ENCODE measurements at regions not wholly inside any gene's neighbourhood (a gene's known extent, or its start where the extent isn't known, plus 50 kb on each side); places are given as distances from the start of the nearest gene placed in this dataset.

GRCh38 chr1:81307786-81308185, 492.9 kb upstream of the ADGRL2 start:
- ChIA-PET CTCF (ENCODE audit: unreplicated experiment) (no interaction called here), POLR2A (no interaction called here)
- H3K79me2 ChIP-seq (ENCODE audit: insufficient read depth, low read depth, low read length), result no peaks in the 10 kb centered on the region
- BruUV-seq (replicated peaks), result no TSS peak
- no peaks in the 10 kb centered on the region for H3K36me3 ChIP-seq (ENCODE audit: insufficient read depth, low read length)
- H3K4me1 ChIP-seq (ENCODE audit: insufficient read depth, low read length, poor library complexity, severe bottlenecking), result no peaks in the 10 kb centered on the region
- no peaks in the 10 kb centered on the region for H3K9me2 ChIP-seq (ENCODE audit: insufficient read depth, low read length)
- DNase-seq (ENCODE audit: low spot score), result no peak
- no peak overlapping the region for H3K4me2 ChIP-seq (ENCODE audit: low read length)
- intact Hi-C loops (cut with micrococcal nuclease; ENCODE audit: unreplicated experiment), result no loop called here
- no peaks in the 10 kb centered on the region for H3K9me3 ChIP-seq (ENCODE audit: low read length)
- H3K27ac ChIP-seq (ENCODE audit: low read depth, low read length, poor library complexity, severe bottlenecking), result no peak overlapping the region
- no peak overlapping the region for H3K4me3 ChIP-seq (ENCODE audit: low read depth, low read length, poor library complexity, severe bottlenecking)
- no peaks in the 10 kb centered on the region for H4K20me1 ChIP-seq (ENCODE audit: insufficient read depth, low read length)
- TF ChIP-seq CTCF (conservative IDR thresholded peaks at IDR 0.05; ENCODE audit: low read length) (no peak), EZH2phosphoT487 (IDR thresholded peaks at IDR 0.05; ENCODE audit: borderline replicate concordance, low read depth, low read length) (no peak)
- H2AFZ ChIP-seq (ENCODE audit: low read length), result no peak overlapping the region

- CTCF ChIA-PET (ENCODE audit: unreplicated experiment), result no interaction called here
- DNase-seq (ENCODE audit: low spot score), result no peak
- no peak overlapping the region for H2AFZ ChIP-seq (ENCODE audit: low read length)
- no peaks in the 10 kb centered on the region for H3K9me2 ChIP-seq (ENCODE audit: insufficient read depth, low read length)
- POLR2A ChIA-PET, result no interaction called here
- no peaks in the 10 kb centered on the region for H3K79me2 ChIP-seq (ENCODE audit: insufficient read depth, low read depth, low read length)
- H4K20me1 ChIP-seq (ENCODE audit: insufficient read depth, low read length), result no peaks in the 10 kb centered on the region
- H3K4me2 ChIP-seq (ENCODE audit: low read length), result no peak overlapping the region
- H3K4me1 ChIP-seq (ENCODE audit: insufficient read depth, low read length, poor library complexity, severe bottlenecking), result no peaks in the 10 kb centered on the region
- TF ChIP-seq CTCF (conservative IDR thresholded peaks at IDR 0.05; ENCODE audit: low read length) (0 out of 2 replicates have a peak, but pooled peaks have one; percentile 18), EZH2phosphoT487 (IDR thresholded peaks at IDR 0.05; ENCODE audit: borderline replicate concordance, low read depth, low read length) (no peak)
- no peaks in the 10 kb centered on the region for H3K36me3 ChIP-seq (ENCODE audit: insufficient read depth, low read length)
- no peaks in the 10 kb centered on the region for H3K9me3 ChIP-seq (ENCODE audit: low read length)
- BruUV-seq (replicated peaks), result no TSS peak
- intact Hi-C loops (cut with micrococcal nuclease; ENCODE audit: unreplicated experiment), result no loop called here
- H3K27ac ChIP-seq (ENCODE audit: low read depth, low read length, poor library complexity, severe bottlenecking), result no peak overlapping the region
- H3K4me3 ChIP-seq (ENCODE audit: low read depth, low read length, poor library complexity, severe bottlenecking), result no peak overlapping the region
Observed at GRCh38 chr1:81305997-81306452, 494.7 kb upstream of the ADGRL2 start.

DNA sequence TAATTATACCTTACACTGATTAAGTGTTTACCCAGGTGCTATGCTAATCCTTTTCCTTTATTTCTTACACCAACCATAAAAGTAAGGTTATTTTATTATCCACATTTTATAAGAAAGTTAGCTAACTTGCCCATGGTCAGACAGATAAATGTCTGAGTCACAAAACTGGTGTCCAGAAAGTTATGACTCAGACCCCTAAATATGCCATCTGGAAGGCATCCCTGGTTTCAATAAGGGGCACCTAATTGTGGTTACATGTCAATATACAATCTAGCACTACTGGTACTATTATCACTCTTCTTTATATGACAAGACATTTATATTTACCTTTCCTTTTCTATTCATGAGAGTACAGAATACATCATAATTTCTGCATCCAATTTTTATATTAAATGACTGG, 496.5 kb upstream of the ADGRL2 start:
- H2AFZ ChIP-seq (ENCODE audit: low read length), result no peak overlapping the region
- intact Hi-C loops (cut with micrococcal nuclease; ENCODE audit: unreplicated experiment), result no loop called here
- H3K27ac ChIP-seq (ENCODE audit: low read depth, low read length, poor library complexity, severe bottlenecking), result no peak overlapping the region
- H3K4me1 ChIP-seq (ENCODE audit: insufficient read depth, low read length, poor library complexity, severe bottlenecking), result no peaks in the 10 kb centered on the region
- TF ChIP-seq EZH2phosphoT487 (IDR thresholded peaks at IDR 0.05; ENCODE audit: borderline replicate concordance, low read depth, low read length), result no peak
- TF ChIP-seq CTCF (conservative IDR thresholded peaks at IDR 0.05; ENCODE audit: low read length), result no peak
- no peaks in the 10 kb centered on the region for H3K36me3 ChIP-seq (ENCODE audit: insufficient read depth, low read length)
- no peaks in the 10 kb centered on the region for H3K79me2 ChIP-seq (ENCODE audit: insufficient read depth, low read depth, low read length)
- H3K9me3 ChIP-seq (ENCODE audit: low read length), result no peaks in the 10 kb centered on the region
- no peak overlapping the region for H3K4me2 ChIP-seq (ENCODE audit: low read length)
- ChIA-PET POLR2A (no interaction called here), CTCF (ENCODE audit: unreplicated experiment) (no interaction called here)
- no peaks in the 10 kb centered on the region for H3K9me2 ChIP-seq (ENCODE audit: insufficient read depth, low read length)
- DNase-seq (ENCODE audit: low spot score), result no peak
- no TSS peak for BruUV-seq (replicated peaks)
- no peaks in the 10 kb centered on the region for H4K20me1 ChIP-seq (ENCODE audit: insufficient read depth, low read length)
- H3K4me3 ChIP-seq (ENCODE audit: low read depth, low read length, poor library complexity, severe bottlenecking), result no peak overlapping the region
